SU-DHL-6 (cell line): ENCODE measurements at regions not wholly inside any gene's neighbourhood (a gene's known extent, or its start where the extent isn't known, plus 50 kb on each side); places are given as distances from the start of the nearest gene placed in this dataset.

Source experiments
- H2AFZ ChIP-seq: fragments of 200-600 bp; sonication (generic); 2 replicates; pipeline ENCODE4 v1.6.1; 2014; ENCODE audit warnings: low read depth, mild to moderate bottlenecking, moderate library complexity, mixed read lengths, antibody characterized with exemption, low read length; ENCODE audit not compliant: severe bottlenecking
- H3F3A ChIP-seq: fragments of 200-600 bp; shearing (Covaris generic); 2 replicates; pipeline ENCODE4 v1.6.0; 2016; ENCODE audit warnings: antibody characterized with exemption, mild to moderate bottlenecking; ENCODE audit not compliant: insufficient read depth
- H3K27ac ChIP-seq: fragments of 200-600 bp; sonication (generic); 2 replicates; pipeline ENCODE4 v1.5.1; 2016; ENCODE audit warnings: low read depth, mild to moderate bottlenecking, low read length, moderate library complexity, mixed read lengths
- H3K27me3 ChIP-seq: fragments of 200-600 bp; sonication (generic), shearing (Covaris generic); 2 replicates; pipeline ENCODE4 v1.6.0; 2014; ENCODE audit warnings: mild to moderate bottlenecking, low read length
- H3K36me3 ChIP-seq: fragments of 200-600 bp; sonication (generic); 2 replicates; pipeline ENCODE4 v1.6.1; 2014; ENCODE audit warnings: mild to moderate bottlenecking, low read length, mixed read lengths
- H3K4me2 ChIP-seq: fragments of 300-600, 200-600 bp; shearing (Covaris generic), sonication (generic); 2 replicates; pipeline ENCODE4 v1.6.0; 2014; ENCODE audit warnings: low read length, low read depth, mild to moderate bottlenecking; ENCODE audit not compliant: poor library complexity, severe bottlenecking
- H3K4me3 ChIP-seq: fragments of 200-600 bp; sonication (generic); 2 replicates; pipeline ENCODE4 v1.5.1; 2014; ENCODE audit warnings: antibody characterized with exemption, low read length, mild to moderate bottlenecking, mixed read lengths; ENCODE audit not compliant: insufficient read depth, poor library complexity, severe bottlenecking
- H3K79me2 ChIP-seq: fragments of 200-600 bp; sonication (generic); 2 replicates; pipeline ENCODE4 v1.6.1; 2014; ENCODE audit warnings: mild to moderate bottlenecking, low read length, moderate library complexity; ENCODE audit not compliant: insufficient read depth
- H3K9ac ChIP-seq: fragments of 200-600 bp; sonication (generic); 2 replicates; pipeline ENCODE4 v1.7.0; 2014; ENCODE audit warnings: mild to moderate bottlenecking, low read length
- H3K9me2 ChIP-seq: fragments of 200-600 bp; sonication (generic); replicated peaks from 2 replicates; pipeline ENCODE4 v1.6.1; 2014; ENCODE audit warnings: low read length; ENCODE audit not compliant: insufficient read depth
- H3K9me3 ChIP-seq: fragments of 200-600 bp; sonication (generic); 2 replicates; pipeline ENCODE4 v1.6.1; 2014; ENCODE audit warnings: low read length, mixed read lengths; ENCODE audit not compliant: insufficient read depth
- H4K20me1 ChIP-seq: fragments of 200-600 bp; sonication (generic); 2 replicates; pipeline ENCODE4 v1.6.1; 2014; ENCODE audit warnings: low read depth, mild to moderate bottlenecking, antibody characterized with exemption, low read length, moderate library complexity, mixed read lengths
- EZH2phosphoT487 ChIP-seq: fragments of 200-600 bp; sonication (generic), shearing (Covaris generic); conservative IDR thresholded peaks from 2 replicates; pipeline ENCODE4 v1.6.1; 2018; ENCODE audit warnings: mild to moderate bottlenecking, antibody characterized with exemption, low read length, moderate library complexity, mixed read lengths
- TF ChIP-seq, protein P1 (sequence below): fragments of 200-600 bp; sonication (generic); IDR thresholded peaks from one replicate; pipeline ENCODE4 v1.5.1; 2017; ENCODE audit warnings: antibody characterized with exemption, mild to moderate bottlenecking, low read length, moderate library complexity; ENCODE audit not compliant: insufficient read depth, poor library complexity, severe bottlenecking

DNA sequence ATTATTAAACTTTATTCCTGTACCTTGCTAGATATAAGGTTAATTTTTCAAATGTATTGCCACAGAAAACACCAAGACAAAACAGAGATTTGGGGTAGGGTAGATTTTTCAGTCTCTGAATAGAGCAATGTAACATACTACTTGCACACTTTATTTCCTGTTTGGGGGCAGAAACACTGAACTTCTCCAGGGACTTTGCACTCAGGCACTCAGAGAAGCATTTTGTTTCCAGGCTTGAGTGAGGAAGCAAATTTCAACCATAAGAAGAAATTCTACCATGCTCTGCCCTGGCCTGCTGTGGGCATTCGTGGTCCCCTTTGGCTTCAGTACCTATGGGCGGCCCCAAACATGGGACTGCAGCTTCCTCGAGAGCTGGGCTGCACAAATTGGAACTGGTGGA is 399.1 kb downstream of the DAD1 start:
- H3F3A ChIP-seq: no peaks in the 10 kb centered on the region
- no peak overlapping the region for H3K9ac ChIP-seq
- no peak for TF ChIP-seq EZH2phosphoT487
- TF ChIP-seq, protein P1, sequence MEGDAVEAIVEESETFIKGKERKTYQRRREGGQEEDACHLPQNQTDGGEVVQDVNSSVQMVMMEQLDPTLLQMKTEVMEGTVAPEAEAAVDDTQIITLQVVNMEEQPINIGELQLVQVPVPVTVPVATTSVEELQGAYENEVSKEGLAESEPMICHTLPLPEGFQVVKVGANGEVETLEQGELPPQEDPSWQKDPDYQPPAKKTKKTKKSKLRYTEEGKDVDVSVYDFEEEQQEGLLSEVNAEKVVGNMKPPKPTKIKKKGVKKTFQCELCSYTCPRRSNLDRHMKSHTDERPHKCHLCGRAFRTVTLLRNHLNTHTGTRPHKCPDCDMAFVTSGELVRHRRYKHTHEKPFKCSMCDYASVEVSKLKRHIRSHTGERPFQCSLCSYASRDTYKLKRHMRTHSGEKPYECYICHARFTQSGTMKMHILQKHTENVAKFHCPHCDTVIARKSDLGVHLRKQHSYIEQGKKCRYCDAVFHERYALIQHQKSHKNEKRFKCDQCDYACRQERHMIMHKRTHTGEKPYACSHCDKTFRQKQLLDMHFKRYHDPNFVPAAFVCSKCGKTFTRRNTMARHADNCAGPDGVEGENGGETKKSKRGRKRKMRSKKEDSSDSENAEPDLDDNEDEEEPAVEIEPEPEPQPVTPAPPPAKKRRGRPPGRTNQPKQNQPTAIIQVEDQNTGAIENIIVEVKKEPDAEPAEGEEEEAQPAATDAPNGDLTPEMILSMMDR: no peak
- no peaks in the 10 kb centered on the region for H3K9me3 ChIP-seq
- no peak overlapping the region for H3K4me2 ChIP-seq
- no peaks in the 10 kb centered on the region for H3K79me2 ChIP-seq
- no peak overlapping the region for H3K4me3 ChIP-seq
- H3K9me2 ChIP-seq: no peaks in the 10 kb centered on the region
- no peaks in the 10 kb centered on the region for H3K27me3 ChIP-seq
- no peak overlapping the region for H3K27ac ChIP-seq
- no peak overlapping the region for H2AFZ ChIP-seq
- H3K36me3 ChIP-seq: no peaks in the 10 kb centered on the region
- no peaks in the 10 kb centered on the region for H4K20me1 ChIP-seq

- Histone ChIP-seq H3K9me2 (no peaks in the 10 kb centered on the region), H3K4me2 (no peak overlapping the region), H2AFZ (no peak overlapping the region), H3F3A (no peaks in the 10 kb centered on the region), H3K27ac (no peak overlapping the region), H4K20me1 (no peaks in the 10 kb centered on the region), H3K79me2 (no peaks in the 10 kb centered on the region), H3K27me3 (no peaks in the 10 kb centered on the region), H3K9ac (no peak overlapping the region), H3K9me3 (no peaks in the 10 kb centered on the region), H3K4me3 (no peak overlapping the region), H3K36me3 (no peaks in the 10 kb centered on the region)
- TF ChIP-seq, protein P1: no peak
- no peak for TF ChIP-seq EZH2phosphoT487
Measured at GRCh38 chr14:22188318-22188717, 400.7 kb downstream of the DAD1 start.

DNA sequence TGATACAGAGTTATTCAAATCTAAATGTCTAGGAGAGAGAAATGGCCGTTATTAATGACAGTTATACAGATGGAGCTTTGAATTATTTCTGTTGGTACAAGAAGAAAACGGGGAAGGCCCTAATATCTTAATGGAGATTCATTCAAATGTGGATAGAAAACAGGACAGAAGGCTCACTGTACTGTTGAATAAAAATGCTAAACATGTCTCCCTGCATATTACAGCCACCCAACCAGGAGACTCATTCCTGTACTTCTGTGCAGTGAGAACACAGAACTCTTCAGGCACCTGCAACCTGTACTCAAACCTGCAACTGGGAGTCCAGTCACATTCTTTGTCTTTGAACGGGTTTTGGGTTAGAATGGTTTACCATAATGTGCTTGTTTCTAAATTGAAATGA is 403.2 kb downstream of the DAD1 start:
- H3K9ac ChIP-seq: no peak overlapping the region
- no peaks in the 10 kb centered on the region for H3K9me2 ChIP-seq
- H2AFZ ChIP-seq: no peak overlapping the region
- no peaks in the 10 kb centered on the region for H3K36me3 ChIP-seq
- H4K20me1 ChIP-seq: no peaks in the 10 kb centered on the region
- H3K79me2 ChIP-seq: no peaks in the 10 kb centered on the region
- TF ChIP-seq, protein P1: no peak
- TF ChIP-seq EZH2phosphoT487: no peak
- no peaks in the 10 kb centered on the region for H3K9me3 ChIP-seq
- no peaks in the 10 kb centered on the region for H3K27me3 ChIP-seq
- no peak overlapping the region for H3K27ac ChIP-seq
- no peak overlapping the region for H3K4me3 ChIP-seq
- no peaks in the 10 kb centered on the region for H3F3A ChIP-seq
- no peak overlapping the region for H3K4me2 ChIP-seq

- Histone ChIP-seq H3K9me3 (no peaks in the 10 kb centered on the region), H3K36me3 (no peaks in the 10 kb centered on the region), H3K9me2 (no peaks in the 10 kb centered on the region), H4K20me1 (no peaks in the 10 kb centered on the region), H3K9ac (no peak overlapping the region), H3K4me3 (no peak overlapping the region), H3K27ac (no peak overlapping the region), H3K27me3 (no peaks in the 10 kb centered on the region), H3K79me2 (no peaks in the 10 kb centered on the region), H2AFZ (no peak overlapping the region), H3F3A (no peaks in the 10 kb centered on the region), H3K4me2 (no peak overlapping the region)
- TF ChIP-seq, protein P1: no peak
- no peak for TF ChIP-seq EZH2phosphoT487
Measured at GRCh38 chr14:22185191-22185590, 403.8 kb downstream of the DAD1 start.
